ENCODE measurements at regions not wholly inside any gene's neighbourhood (a gene's known extent, or its start where the extent isn't known, plus 50 kb on each side); places are given as distances from the start of the nearest gene placed in this dataset.

GRCh38 chr13:37345391-37345790, 239.9 kb upstream of the CSNK1A1L start:
- TF ChIP-seq ESRRA (IDR thresholded peaks at IDR 0.05; ENCODE audit: borderline replicate concordance, low read length) = no peak
- TF ChIP-seq CTCF (IDR thresholded peaks at IDR 0.05) = no peak
- no peak for TF ChIP-seq MAX (IDR thresholded peaks at IDR 0.05)
- TF ChIP-seq KDM5A (IDR thresholded peaks at IDR 0.05) = no peak
- TF ChIP-seq RFX5 (IDR thresholded peaks at IDR 0.05) = no peak
- no peak for TF ChIP-seq ELK1 (IDR thresholded peaks at IDR 0.05; ENCODE audit: low read depth, low read length)
- no peak for TF ChIP-seq FOSB (CRISPR knock-in tag; IDR thresholded peaks at IDR 0.05)
- TF ChIP-seq NFE2L2 (conservative IDR thresholded peaks at IDR 0.05; ENCODE audit: low read length) = no peak
- no peak for TF ChIP-seq SMC3 (IDR thresholded peaks at IDR 0.05)
- no peak for TF ChIP-seq CHD2 (IDR thresholded peaks at IDR 0.05; ENCODE audit: low read length, partially characterized antibody)
